Dermis blood vessel endothelial cell (primary cell): ENCODE measurements at regions not wholly inside any gene's neighbourhood (a gene's known extent, or its start where the extent isn't known, plus 50 kb on each side); places are given as distances from the start of the nearest gene placed in this dataset.
A peak's percentile ranks its signal among the peaks of the same experiment; 100 is the strongest.
"Not testable (repeated sequence)": the region's sequence is repeated elsewhere in the genome, so short reads cannot be mapped to it uniquely, and the experiment has no call there.

Source experiments
- DNase-seq: peaks from one replicate; pipeline ENCODE4 v3.0.0; 2010

- DNase-seq: no peak
Measured at GRCh38 chr5:143619040-143619439, 192.9 kb upstream of the HMHB1 start.

GRCh38 chr5:143618141-143618540, 193.8 kb upstream of the HMHB1 start:
- no peak for DNase-seq

GRCh38 chr5:143614831-143615230, 197.1 kb upstream of the HMHB1 start:
- no peak for DNase-seq

- DNase-seq: no peak
Measured at GRCh38 chr5:143613329-143613728, 198.6 kb upstream of the HMHB1 start.

DNA sequence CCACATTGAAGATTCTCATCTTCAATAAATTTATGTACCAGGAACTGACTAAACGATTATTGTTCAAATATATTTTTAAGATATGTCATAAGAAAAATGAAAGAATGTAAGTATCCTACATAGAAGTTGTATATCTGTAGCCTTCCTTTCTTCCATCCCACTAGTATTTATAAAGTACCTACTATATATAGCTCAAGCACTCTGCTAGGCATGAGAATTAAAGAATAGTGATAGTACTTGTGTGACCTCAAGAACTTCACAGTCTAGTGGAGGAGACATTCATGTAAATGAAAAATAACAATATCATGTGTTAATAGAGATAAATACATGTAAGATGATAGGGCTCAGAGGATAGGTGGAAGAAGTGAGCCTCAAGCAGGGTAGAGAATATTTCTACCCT, 201.0 kb upstream of the HMHB1 start:
- DNase-seq: no peak

- DNase-seq: no peak
Measured at GRCh38 chr5:143606043-143606752, 202.7 kb upstream of the NR3C1 start.

DNA sequence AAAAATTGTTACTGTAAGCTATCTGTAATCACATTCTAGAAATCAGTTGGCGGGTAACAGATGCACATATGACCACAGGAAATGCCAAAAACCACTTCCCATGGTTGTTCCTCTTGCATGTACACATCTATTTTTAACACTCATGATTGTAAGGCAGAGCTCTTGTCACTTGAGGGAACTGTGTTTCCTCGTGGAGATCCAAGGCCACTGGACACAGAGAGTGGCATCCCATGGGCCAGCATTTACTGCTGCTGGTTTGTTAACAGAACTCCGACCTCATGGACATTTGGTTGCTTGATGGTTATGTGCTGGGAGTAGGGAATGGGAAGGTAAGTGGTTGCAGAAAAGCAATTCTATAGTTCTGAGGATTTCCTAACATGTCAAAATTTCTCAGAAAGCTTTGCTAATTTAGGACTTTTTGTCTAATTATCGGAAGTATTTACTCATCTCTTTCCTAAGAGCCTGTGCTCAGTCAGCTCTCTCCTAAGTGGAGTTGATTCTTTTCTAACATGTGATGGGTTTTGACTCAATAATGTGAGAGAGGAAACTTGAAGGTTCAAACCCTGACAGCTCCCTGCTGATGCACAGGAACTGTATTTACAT, 202.0 kb upstream of the NR3C1 start:
- no peak for DNase-seq

DNA sequence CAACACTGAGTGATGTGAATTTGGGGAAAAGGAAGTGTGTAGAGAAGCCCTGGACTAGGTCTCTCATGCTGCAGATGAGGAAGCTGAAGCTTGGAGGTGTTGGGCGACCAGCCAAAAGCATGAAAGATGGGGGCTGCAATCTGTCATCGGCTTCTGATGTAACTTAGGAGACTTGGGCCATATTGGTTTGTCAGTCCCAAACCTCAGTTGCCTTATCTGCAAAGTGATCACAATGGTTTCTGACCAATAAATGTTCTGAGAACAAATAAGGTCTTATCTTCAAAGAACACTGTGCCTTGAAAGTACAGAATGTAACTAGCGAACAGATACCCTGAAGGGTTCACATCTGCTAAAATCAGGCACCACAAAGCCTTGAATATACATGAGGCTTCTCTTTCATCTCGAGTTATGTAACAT, 198.4 kb upstream of the NR3C1 start:
- DNase-seq: no peak

- no peak for DNase-seq
Measured at GRCh38 chr5:143601357-143601756, 197.9 kb upstream of the NR3C1 start.

DNA sequence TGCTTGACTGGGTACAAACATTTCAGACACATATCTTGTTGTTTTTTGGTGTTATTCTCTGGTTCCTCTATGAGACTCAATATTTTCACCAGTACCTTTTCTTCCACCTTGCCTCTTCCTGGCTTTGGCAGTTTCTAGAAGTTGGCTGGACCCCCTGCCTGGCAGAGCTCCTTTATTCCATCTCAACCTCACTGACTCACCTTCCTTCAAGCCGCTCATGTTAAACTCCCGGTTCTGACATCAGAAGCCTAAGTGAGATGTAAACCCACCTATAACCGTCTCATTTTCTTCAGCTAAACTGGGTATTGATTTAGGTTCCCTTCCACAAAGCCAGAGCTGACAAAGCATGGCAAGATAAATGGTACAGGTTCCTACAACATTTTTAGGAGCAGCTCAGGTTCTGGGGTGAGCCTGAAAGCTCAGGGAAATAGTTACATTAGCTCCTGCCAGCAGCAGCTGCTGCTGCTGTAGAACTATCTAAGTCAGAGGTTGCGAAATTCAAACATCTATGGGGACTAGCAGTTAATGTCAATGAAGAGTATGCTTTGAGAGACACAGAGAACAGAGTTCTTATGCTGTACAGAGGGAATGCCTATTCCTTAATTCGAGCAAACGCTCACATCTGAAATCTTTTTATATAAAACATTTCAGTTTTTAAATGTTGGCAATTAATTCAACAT, 197.1 kb upstream of the NR3C1 start:
- DNase-seq: no peak

- no peak for DNase-seq
Measured at GRCh38 chr5:143599474-143599873, 196.0 kb upstream of the NR3C1 start.

DNA sequence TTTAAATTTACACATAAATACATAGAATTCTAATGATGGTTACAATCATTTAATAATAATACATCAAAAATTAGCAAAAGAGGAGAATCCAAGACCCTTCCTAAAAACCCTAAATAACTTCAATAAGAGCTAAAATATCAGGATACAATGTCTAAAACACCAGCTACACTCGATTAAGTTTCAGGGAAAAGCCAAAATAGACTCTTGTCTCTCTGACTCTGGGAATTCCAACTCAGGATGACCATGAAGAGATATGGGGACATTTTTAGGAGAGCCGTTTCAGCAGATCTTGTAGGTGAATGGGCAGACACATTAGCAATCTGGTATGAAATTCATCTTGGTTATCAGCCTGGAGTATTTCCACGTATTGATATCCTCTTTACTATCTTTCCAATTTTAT, 193.3 kb upstream of the NR3C1 start:
- DNase-seq: no peak

DNA sequence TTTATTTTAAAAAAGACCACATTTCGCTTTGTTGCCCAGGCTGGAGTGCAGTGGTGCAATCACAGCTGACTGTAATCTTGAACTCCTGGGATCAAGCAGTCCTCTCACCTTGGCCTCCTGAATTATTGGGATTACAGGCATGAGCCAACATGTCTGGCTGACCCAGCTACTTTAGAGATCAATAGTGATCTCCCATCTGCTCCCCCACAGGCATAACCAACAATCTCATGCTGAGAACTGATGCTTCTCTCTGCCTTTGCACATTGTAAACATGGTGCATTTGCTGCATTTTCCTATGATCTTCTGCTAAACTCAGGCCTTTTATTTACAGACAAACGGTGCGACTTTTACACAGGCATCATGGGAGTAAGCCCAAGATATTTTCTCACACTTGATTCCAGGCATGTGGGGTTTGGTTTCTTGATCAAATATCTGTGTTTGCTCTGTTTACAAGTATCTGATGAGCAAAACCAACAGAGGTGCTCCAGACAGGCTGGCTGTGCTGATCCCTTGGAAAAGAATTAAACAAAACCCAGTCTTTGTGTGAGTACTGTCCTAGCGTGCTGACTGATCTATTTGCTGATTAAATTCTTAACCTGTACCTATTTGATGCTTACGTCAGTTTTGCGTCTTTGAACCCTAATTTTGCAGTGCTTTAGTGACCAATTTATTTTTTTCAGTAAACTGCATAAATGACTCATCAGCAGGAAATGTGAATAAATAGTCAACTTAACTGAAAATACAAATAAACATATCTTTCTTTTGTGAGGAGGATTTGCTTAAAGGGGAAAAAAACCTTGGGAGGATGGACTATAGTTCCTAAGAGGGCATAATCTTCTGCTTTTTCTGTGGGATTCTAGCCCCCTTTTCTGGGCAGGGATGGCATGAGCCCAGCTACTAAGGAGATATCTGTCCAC, 191.7 kb upstream of the NR3C1 start:
- DNase-seq: no peak

DNA sequence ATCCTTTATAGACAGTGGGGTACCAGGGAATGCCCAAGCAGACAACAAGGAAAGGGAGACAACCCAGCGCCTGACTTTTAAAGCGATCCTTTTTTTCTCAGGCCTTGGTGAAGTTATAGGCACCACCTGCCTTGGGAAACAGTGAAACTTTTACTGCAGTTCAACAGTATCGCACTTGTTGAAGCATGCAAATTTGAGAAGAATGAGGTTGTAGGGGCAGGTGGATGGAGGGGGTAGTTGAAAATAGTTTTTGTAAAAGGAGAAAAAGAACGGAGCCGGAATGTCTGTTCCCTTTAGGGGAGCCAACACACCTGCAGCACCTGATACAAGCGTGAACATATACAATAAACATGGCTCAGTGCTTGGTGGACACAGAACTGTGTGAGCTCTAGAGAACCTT, 190.2 kb upstream of the NR3C1 start:
- no peak for DNase-seq

- peak; percentile 59 for DNase-seq
Measured at GRCh38 chr5:143592648-143593047, 189.2 kb upstream of the NR3C1 start.

DNA sequence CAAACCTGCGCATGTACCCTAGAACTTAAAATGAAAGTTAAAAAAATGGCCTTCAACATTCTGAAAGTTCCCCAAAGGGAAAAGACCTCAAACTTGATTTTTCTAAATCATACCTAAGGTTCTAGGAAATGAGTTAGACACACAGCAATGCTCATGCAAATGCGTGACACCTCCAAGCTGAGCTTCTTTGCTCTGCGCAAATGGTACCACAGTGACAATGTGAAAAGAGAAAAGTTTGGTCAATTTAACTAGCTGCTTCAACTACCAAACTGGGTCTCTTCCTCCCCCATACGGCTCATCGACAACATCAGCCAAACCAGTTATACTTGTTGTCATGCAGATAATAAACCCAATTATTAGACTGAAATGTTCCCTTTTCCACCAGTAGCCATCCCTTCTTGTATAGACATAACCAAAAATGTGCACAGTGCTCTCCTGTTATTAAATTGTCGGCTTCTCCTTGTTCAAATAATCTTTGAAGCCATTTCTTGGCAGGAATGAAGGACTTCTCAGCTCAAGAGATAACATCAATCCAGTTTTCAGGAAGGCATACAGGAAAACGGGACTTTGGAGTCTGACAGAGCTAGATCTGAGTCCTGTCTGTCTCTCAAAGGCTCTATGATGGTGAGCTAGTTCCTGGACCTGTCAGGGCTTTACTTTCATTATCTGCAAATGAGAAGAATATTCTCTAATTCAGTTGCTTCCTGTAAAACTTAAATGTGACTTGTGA, 185.6 kb upstream of the NR3C1 start:
- no peak for DNase-seq

- DNase-seq: not testable (repeated sequence)
Measured at GRCh38 chr5:143588121-143588520, 184.6 kb upstream of the NR3C1 start.

- no peak for DNase-seq
Measured at GRCh38 chr5:143586781-143587362, 183.4 kb upstream of the NR3C1 start.

DNA sequence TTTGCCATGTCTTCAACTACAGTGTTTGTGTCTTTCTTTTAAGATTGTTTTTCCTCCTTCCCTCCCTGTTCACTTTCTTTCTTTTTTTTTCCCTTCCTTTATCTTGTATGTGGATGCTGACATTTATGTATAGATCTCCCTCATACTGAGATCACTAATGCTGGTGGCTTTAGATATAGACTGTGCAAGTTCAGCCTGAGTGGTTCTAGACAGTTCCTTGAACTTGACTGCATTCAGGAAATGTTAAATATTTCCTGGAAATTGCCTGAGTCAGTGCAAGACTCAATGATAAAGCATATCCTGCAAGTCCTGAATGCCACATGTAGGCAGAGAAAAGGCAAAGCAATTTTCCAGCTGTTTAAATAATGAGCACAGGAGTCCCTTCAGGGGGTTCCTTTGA, 182.5 kb upstream of the NR3C1 start:
- peak; percentile 50 for DNase-seq

- no peak for DNase-seq
Measured at GRCh38 chr5:143583409-143583808, 179.9 kb upstream of the NR3C1 start.

DNA sequence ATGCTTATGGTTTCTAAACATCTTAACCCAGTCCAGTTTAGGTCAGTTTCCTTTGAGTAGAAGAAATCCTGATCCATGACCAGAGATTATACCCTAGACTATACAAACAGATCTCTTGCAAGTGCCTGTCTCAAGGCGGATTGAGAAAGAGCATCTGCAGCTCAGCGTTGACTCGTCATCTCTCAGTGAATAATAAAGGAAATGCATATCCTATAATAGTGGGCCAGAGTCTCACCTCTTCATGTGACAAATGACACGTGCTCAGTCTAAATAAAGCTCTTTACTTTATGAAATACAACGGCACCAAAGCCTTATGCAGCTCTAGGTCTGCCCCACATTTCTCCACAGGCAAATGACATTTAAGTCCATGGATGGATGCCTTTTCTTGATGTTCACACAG, 179.4 kb upstream of the NR3C1 start:
- DNase-seq: peak; percentile 28

GRCh38 chr5:143582176-143582575, 178.7 kb upstream of the NR3C1 start:
- DNase-seq: no peak
